B cell (primary cell): ENCODE measurements at regions not wholly inside any gene's neighbourhood (a gene's known extent, or its start where the extent isn't known, plus 50 kb on each side); places are given as distances from the start of the nearest gene placed in this dataset.

Source experiments
- ATAC-seq: fragments of 200-7000 bp; cut with Tn5 transposase; one replicate; pipeline ENCODE4 v1.10.0; 2021; ENCODE audit warnings: low read depth, mild to moderate bottlenecking, moderate number of reproducible peaks, moderate library complexity
- CTCF ChIA-PET: fragments of 350-600 bp; sonication (Branson Sonifier 250); formaldehyde crosslinking; loops from one replicate; lab custom pipeline; 2021; ENCODE audit warnings: antibody characterized with exemption, inconsistent platforms; lab: Charles Lee
- POLR2A ChIA-PET: fragments of 350-600 bp; sonication (Branson Sonifier 250); formaldehyde crosslinking; loops from one replicate; lab custom pipeline; 2021; ENCODE audit warnings: antibody characterized with exemption; lab: Charles Lee
- DNase-seq: peaks from one replicate; pipeline ENCODE4 v3.0.0; 2013
- H2AFZ ChIP-seq: 2 replicates; pipeline ENCODE4 v1.6.1; 2012; ENCODE audit warnings: mild to moderate bottlenecking, low read depth, low read length; ENCODE audit not compliant: insufficient read depth, poor library complexity, severe bottlenecking
- H3K27ac ChIP-seq, 2 donors: 1 replicate in 1 of 2; 2 replicates in 1 of 2; pipeline ENCODE4 v1.5.1; 2012 to 2013; ENCODE audit warnings: low read length in 2 of 2, mild to moderate bottlenecking in 2 of 2, moderate library complexity in 1 of 2
- H3K27me3 ChIP-seq, 4 experiments: fragments of 200-600 bp in 1 of 4; sonication (generic) in 1 of 4; replicated peaks in 1 of 4; 1 replicate in 2 of 4; 2 replicates in 2 of 4; pipeline versions ENCODE4 v1.6.1 to v1.7.0; 2013 to 2016; ENCODE audit warnings: low read length in 3 of 4, mild to moderate bottlenecking in 2 of 4, mixed read lengths in 1 of 4, moderate library complexity in 1 of 4; ENCODE audit not compliant: insufficient read depth in 4 of 4, control insufficient read depth in 3 of 4; ENCODE audit errors: control extremely low read depth in 1 of 4
- H3K36me3 ChIP-seq, 2 experiments: replicated peaks in 1 of 2; 1 replicate in 1 of 2; 2 replicates in 1 of 2; pipeline versions ENCODE4 v1.6.1 to v1.7.1; 2013; ENCODE audit warnings: low read length in 1 of 2; ENCODE audit not compliant: insufficient read depth in 2 of 2, control insufficient read depth in 1 of 2; ENCODE audit errors: control extremely low read depth in 1 of 2, extremely low read depth in 1 of 2
- H3K4me1 ChIP-seq, 2 donors: fragments of 200-600 bp in 1 of 2; sonication (generic) in 1 of 2; 1 replicate in 1 of 2; 2 replicates in 1 of 2; pipeline versions ENCODE4 v1.5.1 to v1.6.1; 2013 to 2017; ENCODE audit warnings: low read length in 2 of 2; ENCODE audit not compliant: control insufficient read depth in 2 of 2, insufficient read depth in 2 of 2
- H3K4me2 ChIP-seq: replicated peaks from 2 replicates; pipeline ENCODE3; 2012; ENCODE audit warnings: mild to moderate bottlenecking, low read depth, low read length; ENCODE audit not compliant: poor library complexity, severe bottlenecking
- H3K4me3 ChIP-seq, 5 experiments: fragments of 200-600 bp in 1 of 5; sonication (generic) in 1 of 5; 1 replicate in 3 of 5; 2 replicates in 2 of 5; pipeline versions ENCODE4 v1.5.1 to v1.7.0; 2011 to 2016; ENCODE audit warnings: low read length in 4 of 5, mild to moderate bottlenecking in 4 of 5, low read depth in 2 of 5, control low read depth in 1 of 5, moderate library complexity in 1 of 5; ENCODE audit not compliant: insufficient read depth in 1 of 5; ENCODE audit errors: control extremely low read depth in 1 of 5, extremely low read depth in 1 of 5
- H3K79me2 ChIP-seq: fragments of 200-600 bp; sonication (generic); one replicate; pipeline ENCODE4 v1.6.0; 2016; ENCODE audit warnings: low read length; ENCODE audit not compliant: control insufficient read depth, insufficient read depth
- H3K9ac ChIP-seq: fragments of 200-600 bp; sonication (generic); 2 replicates; pipeline ENCODE4 v1.6.1; 2017; ENCODE audit warnings: mild to moderate bottlenecking, low read length, moderate library complexity
- H3K9me3 ChIP-seq, 3 donors: one replicate each; pipeline versions ENCODE4 v1.6.1 to v1.7.1; 2013; ENCODE audit warnings: low read length in 2 of 3; ENCODE audit not compliant: control insufficient read depth in 2 of 3, insufficient read depth in 1 of 3; ENCODE audit errors: control extremely low read depth in 1 of 3
- H4K20me1 ChIP-seq: 2 replicates; pipeline ENCODE4 v1.6.0; 2012; ENCODE audit warnings: mild to moderate bottlenecking, low read length; ENCODE audit not compliant: insufficient read depth, control insufficient read depth, poor library complexity, severe bottlenecking
- H3K27ac Mint-ChIP-seq: one replicate; pipeline ENCODE4 v1.8.0; 2021; ENCODE audit warnings: mixed read lengths
- H3K27me3 Mint-ChIP-seq: one replicate; pipeline ENCODE4 v1.8.0; 2021; ENCODE audit warnings: mixed read lengths
- H3K4me1 Mint-ChIP-seq: one replicate; pipeline ENCODE4 v1.8.0; 2021; ENCODE audit warnings: mixed read lengths
- H3K4me3 Mint-ChIP-seq: one replicate; pipeline ENCODE4 v1.8.0; 2021; ENCODE audit warnings: mixed read lengths
- H3K9me3 Mint-ChIP-seq: one replicate; pipeline ENCODE4 v1.8.0; 2022; ENCODE audit warnings: mixed read lengths; ENCODE audit not compliant: insufficient read depth
- EZH2 ChIP-seq: IDR thresholded peaks from 2 replicates; pipeline ENCODE4 v1.6.1; 2012; ENCODE audit warnings: borderline replicate concordance, low read depth, mild to moderate bottlenecking, moderate library complexity, low read length; ENCODE audit not compliant: insufficient read depth, poor library complexity, severe bottlenecking
- WGBS: methylation state at CpG from one replicate; pipeline ENCODE4 v1.1.5; 2013; ENCODE audit warnings: missing lambda C conversion rate; ENCODE audit not compliant: insufficient coverage; 5-methylcytosine and 5-hydroxymethylcytosine counted together
- intact Hi-C: fragments of 100-400 bp; cut with micrococcal nuclease; formaldehyde crosslinking; loops from one replicate; pipeline ENCODE4 v1.10.0; 2022
- TF ChIP-seq, protein P1 (sequence below): fragments of 200-600 bp; IDR thresholded peaks from one replicate; pipeline ENCODE4 v1.8.0; 2022; ENCODE audit warnings: antibody characterized with exemption, mild to moderate bottlenecking

DNA sequence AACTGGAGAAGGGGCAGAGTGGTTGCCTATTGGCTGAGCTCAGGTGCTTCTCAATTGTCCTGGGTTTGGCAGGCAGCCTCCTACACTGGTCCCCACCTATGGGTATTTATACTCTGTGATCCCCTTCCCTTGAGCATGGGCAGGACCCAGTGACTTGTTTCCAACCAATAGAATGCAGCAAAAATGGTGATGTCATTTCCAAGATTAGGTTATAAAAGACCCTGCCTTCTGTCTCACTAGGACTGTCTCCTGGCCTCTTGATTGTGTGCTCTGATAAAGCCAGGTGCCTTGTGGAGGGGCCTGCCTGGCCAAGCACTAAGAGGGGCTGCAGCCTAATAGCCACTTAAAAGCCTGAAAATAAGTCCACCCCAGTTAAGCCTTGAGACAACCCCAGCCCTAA, 76.1 kb downstream of the MSX2 start:
- Histone ChIP-seq H2AFZ (no peak overlapping the region), H3K9ac (no peak overlapping the region), H3K27ac (no peak overlapping the region), H3K4me3 (no peak overlapping the region), H3K36me3 (no peaks in the 10 kb centered on the region), H3K27me3 (no peaks in the 10 kb centered on the region), H4K20me1 (no peaks in the 10 kb centered on the region), H3K79me2 (no peaks in the 10 kb centered on the region), H3K4me2 (no peak overlapping the region), H3K4me1 (no peaks in the 10 kb centered on the region), H3K9me3 (peaks cover 0 to 13% (median 0%) of the 10 kb centered on the region in 3 donors)
- intact Hi-C loops: no loop called here
- Mint-ChIP-seq H3K4me1 (no peaks in the 10 kb centered on the region), H3K9me3 (no peaks in the 10 kb centered on the region), H3K27ac (no peak overlapping the region), H3K4me3 (no peak overlapping the region), H3K27me3 (peaks cover 17% of the 10 kb centered on the region)
- no peak for DNase-seq
- CTCF ChIA-PET: no interaction called here
- TF ChIP-seq, protein P1, sequence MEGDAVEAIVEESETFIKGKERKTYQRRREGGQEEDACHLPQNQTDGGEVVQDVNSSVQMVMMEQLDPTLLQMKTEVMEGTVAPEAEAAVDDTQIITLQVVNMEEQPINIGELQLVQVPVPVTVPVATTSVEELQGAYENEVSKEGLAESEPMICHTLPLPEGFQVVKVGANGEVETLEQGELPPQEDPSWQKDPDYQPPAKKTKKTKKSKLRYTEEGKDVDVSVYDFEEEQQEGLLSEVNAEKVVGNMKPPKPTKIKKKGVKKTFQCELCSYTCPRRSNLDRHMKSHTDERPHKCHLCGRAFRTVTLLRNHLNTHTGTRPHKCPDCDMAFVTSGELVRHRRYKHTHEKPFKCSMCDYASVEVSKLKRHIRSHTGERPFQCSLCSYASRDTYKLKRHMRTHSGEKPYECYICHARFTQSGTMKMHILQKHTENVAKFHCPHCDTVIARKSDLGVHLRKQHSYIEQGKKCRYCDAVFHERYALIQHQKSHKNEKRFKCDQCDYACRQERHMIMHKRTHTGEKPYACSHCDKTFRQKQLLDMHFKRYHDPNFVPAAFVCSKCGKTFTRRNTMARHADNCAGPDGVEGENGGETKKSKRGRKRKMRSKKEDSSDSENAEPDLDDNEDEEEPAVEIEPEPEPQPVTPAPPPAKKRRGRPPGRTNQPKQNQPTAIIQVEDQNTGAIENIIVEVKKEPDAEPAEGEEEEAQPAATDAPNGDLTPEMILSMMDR: no peak
- TF ChIP-seq EZH2: no peak
- POLR2A ChIA-PET: no interaction called here
- ATAC-seq: no peak

DNA sequence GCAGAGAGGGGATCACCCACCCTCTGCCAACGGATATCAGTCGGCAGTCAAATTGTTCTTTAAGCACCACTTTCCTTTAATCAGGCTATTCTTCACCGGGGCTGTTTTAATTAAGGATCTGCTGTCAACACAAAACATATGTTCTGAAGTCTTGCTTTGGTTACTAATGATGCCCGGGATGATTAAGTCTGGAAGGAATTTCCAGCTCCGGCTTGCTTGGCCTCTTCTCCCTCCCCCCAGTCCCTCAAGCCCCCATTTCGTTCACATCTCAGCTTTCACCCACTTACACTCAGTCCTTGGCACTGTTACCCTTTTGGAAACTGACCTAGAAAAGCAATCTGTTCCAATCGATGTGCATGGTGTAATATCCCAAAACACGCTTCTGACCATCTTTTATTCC, 74.7 kb downstream of the MSX2 start:
- no peak overlapping the region for H3K4me3 ChIP-seq

More for the DNA sequence above, 74.7 kb downstream of the MSX2 start:
- H3K4me3 Mint-ChIP-seq: no peak overlapping the region
- Histone ChIP-seq H3K79me2 (no peaks in the 10 kb centered on the region), H4K20me1 (no peaks in the 10 kb centered on the region), H3K9me3 (peaks cover 0 to 8% (median 0%) of the 10 kb centered on the region in 3 donors), H3K27ac (no peak overlapping the region), H3K27me3 (peaks cover 0 to 2% (median under 1%) of the 10 kb centered on the region in 4 experiments), H3K4me1 (no peaks in the 10 kb centered on the region), H2AFZ (no peak overlapping the region), H3K9ac (no peak overlapping the region), H3K36me3 (no peaks in the 10 kb centered on the region), H3K4me2 (no peak overlapping the region)
- H3K9me3 Mint-ChIP-seq: no peaks in the 10 kb centered on the region
- intact Hi-C loops: no loop called here
- DNase-seq (no peak), ATAC-seq (no peak)
- no peak for TF ChIP-seq EZH2
- TF ChIP-seq, protein P1: no peak
- POLR2A ChIA-PET: no interaction called here
- H3K27ac Mint-ChIP-seq: no peak overlapping the region
- CTCF ChIA-PET: no interaction called here
- peaks cover 22% of the 10 kb centered on the region for H3K27me3 Mint-ChIP-seq
- WGBS: 85% methylated on average over 5 of the region's 8 CpGs
- no peaks in the 10 kb centered on the region for H3K4me1 Mint-ChIP-seq
